ENCODE measurements at regions not wholly inside any gene's neighbourhood (a gene's known extent, or its start where the extent isn't known, plus 50 kb on each side); places are given as distances from the start of the nearest gene placed in this dataset.

- TF ChIP-seq POLR2A (IDR thresholded peaks at IDR 0.05) (no peak), CTCF (IDR thresholded peaks at IDR 0.05) (no peak), POLR2AphosphoS5 (IDR thresholded peaks at IDR 0.05) (no peak), EP300 (IDR thresholded peaks at IDR 0.05; ENCODE audit: low read depth) (no peak)
Measured at GRCh38 chr16:73877150-73877549, 419.5 kb upstream of the PSMD7 start.
